ENCODE measurements at regions not wholly inside any gene's neighbourhood (a gene's known extent, or its start where the extent isn't known, plus 50 kb on each side); places are given as distances from the start of the nearest gene placed in this dataset.

DNA sequence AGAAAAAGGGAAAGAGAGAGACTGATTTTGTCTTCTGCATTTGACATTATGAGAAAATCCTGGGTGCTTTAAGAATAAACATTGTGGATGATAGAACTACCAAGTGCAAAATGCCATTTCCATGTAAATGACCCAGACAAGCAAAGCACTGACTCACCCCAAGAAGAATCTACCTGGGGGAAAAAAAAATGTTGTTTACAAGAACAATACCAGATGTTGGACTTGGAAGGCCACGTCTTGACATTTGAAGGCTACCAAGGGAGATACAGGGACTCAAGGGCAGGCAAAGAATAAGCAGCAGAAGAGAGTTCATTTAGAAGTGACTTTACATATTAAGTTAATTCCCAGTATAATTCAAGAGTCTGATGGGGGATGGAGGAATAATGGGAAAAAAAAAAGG is 125.3 kb downstream of the TMEM114 start:
- Histone ChIP-seq H3K27ac (ENCODE audit: low read depth) (no peak overlapping the region), H3K4me3 (no peak overlapping the region), H3K79me2 (replicated peaks; ENCODE audit: insufficient read depth) (no peaks in the 10 kb centered on the region), H3K4me1 (ENCODE audit: insufficient read depth) (no peaks in the 10 kb centered on the region), H4K20me1 (replicated peaks; ENCODE audit: insufficient read depth) (no peaks in the 10 kb centered on the region), H3K9me2 (ENCODE audit: insufficient read depth) (no peaks in the 10 kb centered on the region; the same call in 1 of the 2 replicates), H2AFZ (no peak overlapping the region), H3K4me2 (no peak overlapping the region), H3K27me3 (ENCODE audit: insufficient read depth) (no peaks in the 10 kb centered on the region), H3F3A (replicated peaks; ENCODE audit: low read depth) (no peaks in the 10 kb centered on the region), H3K36me3 (ENCODE audit: insufficient read depth) (no peaks in the 10 kb centered on the region)
- Mint-ChIP-seq H3K4me1 (peaks cover 5% of the 10 kb centered on the region; the same call in 2 of the 3 replicates), H3K4me3 (no peak overlapping the region), H3K27me3 (ENCODE audit: insufficient read depth, low read depth, poor library complexity) (no peaks in the 10 kb centered on the region), H3K36me3 (ENCODE audit: low read depth) (no peaks in the 10 kb centered on the region), H3K9me3 (no peaks in the 10 kb centered on the region), H3K27ac (0 out of 2 replicates have a peak overlapping the region, but pooled peaks have one; percentile 20)
- ATAC-seq (no peak), DNase-seq (ENCODE audit: low spot score) (no peak)
- no peak for TF ChIP-seq POLR2AphosphoS5 (IDR thresholded peaks at IDR 0.05; ENCODE audit: low read depth)
- no peak for TF ChIP-seq JUNB (IDR thresholded peaks at IDR 0.05; ENCODE audit: unreplicated experiment)
- TF ChIP-seq NANOG (IDR thresholded peaks at IDR 0.05; ENCODE audit: borderline replicate concordance): no peak

DNA sequence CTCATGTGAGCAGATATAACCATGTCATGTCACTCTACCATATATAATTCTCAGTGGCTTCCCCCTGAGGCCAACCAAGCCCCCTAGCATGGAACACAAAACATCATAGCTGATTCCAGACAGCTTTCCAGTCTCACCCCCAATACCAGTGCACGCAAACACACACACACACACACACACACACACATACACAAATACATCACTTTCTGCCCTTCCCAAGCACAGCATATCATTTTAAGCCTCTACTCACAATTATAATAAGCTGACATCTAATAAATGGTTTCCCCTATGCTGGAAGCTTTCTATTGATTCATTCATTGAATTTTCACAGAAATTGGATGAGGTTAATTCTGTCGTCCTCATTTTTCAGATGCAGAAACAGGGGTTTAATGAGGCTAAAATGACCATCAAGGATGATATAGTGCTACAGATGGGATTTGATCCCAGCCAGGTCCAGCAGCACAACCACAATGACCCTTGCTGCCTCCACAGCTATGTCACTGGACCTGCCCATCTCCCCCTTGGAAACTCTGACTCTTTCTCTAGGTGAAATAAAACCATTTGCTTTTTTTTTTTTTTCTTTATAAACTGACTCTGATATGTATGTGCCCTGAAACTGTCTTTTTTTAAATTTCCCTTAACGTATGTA is 131.1 kb downstream of the TMEM114 start:
- no peaks in the 10 kb centered on the region for H3K9me2 ChIP-seq (ENCODE audit: insufficient read depth)
- H2AFZ ChIP-seq: no peak overlapping the region
- no peaks in the 10 kb centered on the region for H3K4me1 ChIP-seq (ENCODE audit: insufficient read depth)
- H3K27me3 ChIP-seq (ENCODE audit: insufficient read depth): no peaks in the 10 kb centered on the region
- no peak for DNase-seq (ENCODE audit: low spot score)
- no peak overlapping the region for H3K27ac ChIP-seq (ENCODE audit: low read depth)
- no peaks in the 10 kb centered on the region for H3K36me3 Mint-ChIP-seq (ENCODE audit: low read depth)
- H3K4me3 Mint-ChIP-seq: no peak overlapping the region
- no peak overlapping the region for H3K27ac Mint-ChIP-seq
- no peaks in the 10 kb centered on the region for H3K9me3 Mint-ChIP-seq
- H3K4me2 ChIP-seq: no peak overlapping the region
- peaks cover 2% of the 10 kb centered on the region for H3K27me3 Mint-ChIP-seq (ENCODE audit: insufficient read depth, low read depth, poor library complexity)
- no peak for ATAC-seq
- H3K4me3 ChIP-seq: no peak overlapping the region
- H4K20me1 ChIP-seq (replicated peaks; ENCODE audit: insufficient read depth): no peaks in the 10 kb centered on the region
- peaks cover 9% of the 10 kb centered on the region; the same call in 2 of the 3 replicates for H3K4me1 Mint-ChIP-seq
- no peaks in the 10 kb centered on the region for H3K79me2 ChIP-seq (replicated peaks; ENCODE audit: insufficient read depth)
- H3K36me3 ChIP-seq (ENCODE audit: insufficient read depth): no peaks in the 10 kb centered on the region
- no peaks in the 10 kb centered on the region for H3F3A ChIP-seq (replicated peaks; ENCODE audit: low read depth)
- TF ChIP-seq CREB1 (CRISPR knock-in tag; IDR thresholded peaks at IDR 0.05; ENCODE audit: low read depth) (no peak), EZH2 (IDR thresholded peaks at IDR 0.05; ENCODE audit: low read depth, unreplicated experiment) (no peak), STAT1 (IDR thresholded peaks at IDR 0.05; ENCODE audit: unreplicated experiment) (no peak), EZH2phosphoT487 (IDR thresholded peaks at IDR 0.05; ENCODE audit: unreplicated experiment) (no peak), JUNB (IDR thresholded peaks at IDR 0.05; ENCODE audit: unreplicated experiment) (no peak), POLR2AphosphoS5 (IDR thresholded peaks at IDR 0.05; ENCODE audit: low read depth) (no peak), NANOG (IDR thresholded peaks at IDR 0.05; ENCODE audit: borderline replicate concordance) (no peak)
- TF ChIP-seq, protein P1, sequence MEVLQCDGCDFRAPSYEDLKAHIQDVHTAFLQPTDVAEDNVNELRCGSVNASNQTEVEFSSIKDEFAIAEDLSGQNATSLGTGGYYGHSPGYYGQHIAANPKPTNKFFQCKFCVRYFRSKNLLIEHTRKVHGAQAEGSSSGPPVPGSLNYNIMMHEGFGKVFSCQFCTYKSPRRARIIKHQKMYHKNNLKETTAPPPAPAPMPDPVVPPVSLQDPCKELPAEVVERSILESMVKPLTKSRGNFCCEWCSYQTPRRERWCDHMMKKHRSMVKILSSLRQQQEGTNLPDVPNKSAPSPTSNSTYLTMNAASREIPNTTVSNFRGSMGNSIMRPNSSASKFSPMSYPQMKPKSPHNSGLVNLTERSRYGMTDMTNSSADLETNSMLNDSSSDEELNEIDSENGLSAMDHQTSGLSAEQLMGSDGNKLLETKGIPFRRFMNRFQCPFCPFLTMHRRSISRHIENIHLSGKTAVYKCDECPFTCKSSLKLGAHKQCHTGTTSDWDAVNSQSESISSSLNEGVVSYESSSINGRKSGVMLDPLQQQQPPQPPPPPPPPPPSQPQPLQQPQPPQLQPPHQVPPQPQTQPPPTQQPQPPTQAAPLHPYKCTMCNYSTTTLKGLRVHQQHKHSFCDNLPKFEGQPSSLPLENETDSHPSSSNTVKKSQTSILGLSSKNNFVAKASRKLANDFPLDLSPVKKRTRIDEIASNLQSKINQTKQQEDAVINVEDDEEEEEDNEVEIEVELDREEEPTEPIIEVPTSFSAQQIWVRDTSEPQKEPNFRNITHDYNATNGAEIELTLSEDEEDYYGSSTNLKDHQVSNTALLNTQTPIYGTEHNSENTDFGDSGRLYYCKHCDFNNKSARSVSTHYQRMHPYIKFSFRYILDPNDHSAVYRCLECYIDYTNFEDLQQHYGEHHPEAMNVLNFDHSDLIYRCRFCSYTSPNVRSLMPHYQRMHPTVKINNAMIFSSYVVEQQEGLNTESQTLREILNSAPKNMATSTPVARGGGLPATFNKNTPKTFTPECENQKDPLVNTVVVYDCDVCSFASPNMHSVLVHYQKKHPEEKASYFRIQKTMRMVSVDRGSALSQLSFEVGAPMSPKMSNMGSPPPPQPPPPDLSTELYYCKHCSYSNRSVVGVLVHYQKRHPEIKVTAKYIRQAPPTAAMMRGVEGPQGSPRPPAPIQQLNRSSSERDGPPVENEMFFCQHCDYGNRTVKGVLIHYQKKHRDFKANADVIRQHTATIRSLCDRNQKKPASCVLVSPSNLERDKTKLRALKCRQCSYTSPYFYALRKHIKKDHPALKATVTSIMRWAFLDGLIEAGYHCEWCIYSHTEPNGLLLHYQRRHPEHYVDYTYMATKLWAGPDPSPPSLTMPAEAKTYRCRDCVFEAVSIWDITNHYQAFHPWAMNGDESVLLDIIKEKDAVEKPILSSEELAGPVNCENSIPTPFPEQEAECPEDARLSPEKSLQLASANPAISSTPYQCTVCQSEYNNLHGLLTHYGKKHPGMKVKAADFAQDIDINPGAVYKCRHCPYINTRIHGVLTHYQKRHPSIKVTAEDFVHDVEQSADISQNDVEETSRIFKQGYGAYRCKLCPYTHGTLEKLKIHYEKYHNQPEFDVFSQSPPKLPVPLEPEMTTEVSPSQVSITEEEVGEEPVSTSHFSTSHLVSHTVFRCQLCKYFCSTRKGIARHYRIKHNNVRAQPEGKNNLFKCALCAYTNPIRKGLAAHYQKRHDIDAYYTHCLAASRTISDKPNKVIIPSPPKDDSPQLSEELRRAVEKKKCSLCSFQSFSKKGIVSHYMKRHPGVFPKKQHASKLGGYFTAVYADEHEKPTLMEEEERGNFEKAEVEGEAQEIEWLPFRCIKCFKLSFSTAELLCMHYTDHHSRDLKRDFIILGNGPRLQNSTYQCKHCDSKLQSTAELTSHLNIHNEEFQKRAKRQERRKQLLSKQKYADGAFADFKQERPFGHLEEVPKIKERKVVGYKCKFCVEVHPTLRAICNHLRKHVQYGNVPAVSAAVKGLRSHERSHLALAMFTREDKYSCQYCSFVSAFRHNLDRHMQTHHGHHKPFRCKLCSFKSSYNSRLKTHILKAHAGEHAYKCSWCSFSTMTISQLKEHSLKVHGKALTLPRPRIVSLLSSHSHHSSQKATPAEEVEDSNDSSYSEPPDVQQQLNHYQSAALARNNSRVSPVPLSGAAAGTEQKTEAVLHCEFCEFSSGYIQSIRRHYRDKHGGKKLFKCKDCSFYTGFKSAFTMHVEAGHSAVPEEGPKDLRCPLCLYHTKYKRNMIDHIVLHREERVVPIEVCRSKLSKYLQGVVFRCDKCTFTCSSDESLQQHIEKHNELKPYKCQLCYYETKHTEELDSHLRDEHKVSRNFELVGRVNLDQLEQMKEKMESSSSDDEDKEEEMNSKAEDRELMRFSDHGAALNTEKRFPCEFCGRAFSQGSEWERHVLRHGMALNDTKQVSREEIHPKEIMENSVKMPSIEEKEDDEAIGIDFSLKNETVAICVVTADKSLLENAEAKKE (CRISPR knock-in tag; IDR thresholded peaks at IDR 0.05): no peak
- TF ChIP-seq, protein P2, sequence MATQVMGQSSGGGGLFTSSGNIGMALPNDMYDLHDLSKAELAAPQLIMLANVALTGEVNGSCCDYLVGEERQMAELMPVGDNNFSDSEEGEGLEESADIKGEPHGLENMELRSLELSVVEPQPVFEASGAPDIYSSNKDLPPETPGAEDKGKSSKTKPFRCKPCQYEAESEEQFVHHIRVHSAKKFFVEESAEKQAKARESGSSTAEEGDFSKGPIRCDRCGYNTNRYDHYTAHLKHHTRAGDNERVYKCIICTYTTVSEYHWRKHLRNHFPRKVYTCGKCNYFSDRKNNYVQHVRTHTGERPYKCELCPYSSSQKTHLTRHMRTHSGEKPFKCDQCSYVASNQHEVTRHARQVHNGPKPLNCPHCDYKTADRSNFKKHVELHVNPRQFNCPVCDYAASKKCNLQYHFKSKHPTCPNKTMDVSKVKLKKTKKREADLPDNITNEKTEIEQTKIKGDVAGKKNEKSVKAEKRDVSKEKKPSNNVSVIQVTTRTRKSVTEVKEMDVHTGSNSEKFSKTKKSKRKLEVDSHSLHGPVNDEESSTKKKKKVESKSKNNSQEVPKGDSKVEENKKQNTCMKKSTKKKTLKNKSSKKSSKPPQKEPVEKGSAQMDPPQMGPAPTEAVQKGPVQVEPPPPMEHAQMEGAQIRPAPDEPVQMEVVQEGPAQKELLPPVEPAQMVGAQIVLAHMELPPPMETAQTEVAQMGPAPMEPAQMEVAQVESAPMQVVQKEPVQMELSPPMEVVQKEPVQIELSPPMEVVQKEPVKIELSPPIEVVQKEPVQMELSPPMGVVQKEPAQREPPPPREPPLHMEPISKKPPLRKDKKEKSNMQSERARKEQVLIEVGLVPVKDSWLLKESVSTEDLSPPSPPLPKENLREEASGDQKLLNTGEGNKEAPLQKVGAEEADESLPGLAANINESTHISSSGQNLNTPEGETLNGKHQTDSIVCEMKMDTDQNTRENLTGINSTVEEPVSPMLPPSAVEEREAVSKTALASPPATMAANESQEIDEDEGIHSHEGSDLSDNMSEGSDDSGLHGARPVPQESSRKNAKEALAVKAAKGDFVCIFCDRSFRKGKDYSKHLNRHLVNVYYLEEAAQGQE (IDR thresholded peaks at IDR 0.05; ENCODE audit: unreplicated experiment): no peak
- TF ChIP-seq, protein P3, sequence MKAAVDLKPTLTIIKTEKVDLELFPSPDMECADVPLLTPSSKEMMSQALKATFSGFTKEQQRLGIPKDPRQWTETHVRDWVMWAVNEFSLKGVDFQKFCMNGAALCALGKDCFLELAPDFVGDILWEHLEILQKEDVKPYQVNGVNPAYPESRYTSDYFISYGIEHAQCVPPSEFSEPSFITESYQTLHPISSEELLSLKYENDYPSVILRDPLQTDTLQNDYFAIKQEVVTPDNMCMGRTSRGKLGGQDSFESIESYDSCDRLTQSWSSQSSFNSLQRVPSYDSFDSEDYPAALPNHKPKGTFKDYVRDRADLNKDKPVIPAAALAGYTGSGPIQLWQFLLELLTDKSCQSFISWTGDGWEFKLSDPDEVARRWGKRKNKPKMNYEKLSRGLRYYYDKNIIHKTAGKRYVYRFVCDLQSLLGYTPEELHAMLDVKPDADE (IDR thresholded peaks at IDR 0.05): no peak

Measured in GM23338 (cell line).